Anterior cingulate cortex (tissue), 58 donors: ENCODE measurements at regions not wholly inside any gene's neighbourhood (a gene's known extent, or its start where the extent isn't known, plus 50 kb on each side); places are given as distances from the start of the nearest gene placed in this dataset.
"Not testable (repeated sequence)": the region's sequence is repeated elsewhere in the genome, so short reads cannot be mapped to it uniquely, and the experiment has no call there.

Experiments
- DNase-seq, 58 donors: peaks; one replicate each; lab custom pipeline; 2025; lab: John Stamatoyannopoulos, UW

DNA sequence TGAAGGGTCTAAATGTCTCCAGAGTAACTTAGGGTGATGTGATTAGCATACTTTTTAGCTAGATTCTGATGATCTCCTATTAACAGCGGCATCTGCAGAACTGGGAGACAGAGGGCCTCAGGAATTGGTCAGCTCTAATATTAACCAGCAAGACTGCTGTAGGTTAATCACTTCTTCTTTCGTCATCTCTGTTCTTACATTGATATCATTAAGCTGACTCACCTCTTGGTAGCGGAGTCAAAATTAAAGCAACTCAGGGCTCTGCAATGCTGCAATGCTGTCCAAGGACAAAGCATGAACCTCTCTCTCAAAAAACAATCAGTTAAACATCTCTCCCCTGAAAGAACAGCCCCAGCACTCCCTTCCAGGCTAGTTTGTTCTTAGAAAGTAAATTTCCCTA, 57.5 kb upstream of the TRA2B start:
- no peak for DNase-seq

DNA sequence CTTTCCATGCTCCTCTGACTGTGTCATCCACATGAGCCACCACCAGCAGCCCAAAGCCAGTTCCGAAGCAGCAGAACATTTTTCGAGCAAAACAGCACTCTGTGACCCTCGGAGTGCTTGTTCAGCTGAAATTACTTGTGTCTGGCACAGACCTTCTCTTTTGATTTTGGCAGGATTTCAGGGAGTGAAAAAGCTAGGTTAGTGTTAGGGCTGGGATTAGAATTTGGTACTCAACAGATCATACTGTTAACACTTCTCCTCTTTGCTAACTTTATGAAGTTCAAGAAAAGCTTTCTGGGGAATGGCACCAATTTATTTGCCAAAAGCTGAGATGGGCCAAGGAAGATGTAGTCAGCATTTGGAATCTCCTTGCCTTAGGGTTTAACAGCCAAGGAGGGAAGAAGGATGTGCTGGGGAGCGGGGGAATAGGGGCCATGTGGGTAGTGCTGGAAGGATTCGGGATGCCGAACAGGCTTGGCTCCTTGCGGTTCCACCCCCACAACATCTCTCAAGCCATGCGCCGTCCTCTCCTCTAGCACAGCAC, 55.1 kb upstream of the TRA2B start:
- peak in 18 of 58 donors; percentile 1 to 49 (median 9) for DNase-seq

DNA sequence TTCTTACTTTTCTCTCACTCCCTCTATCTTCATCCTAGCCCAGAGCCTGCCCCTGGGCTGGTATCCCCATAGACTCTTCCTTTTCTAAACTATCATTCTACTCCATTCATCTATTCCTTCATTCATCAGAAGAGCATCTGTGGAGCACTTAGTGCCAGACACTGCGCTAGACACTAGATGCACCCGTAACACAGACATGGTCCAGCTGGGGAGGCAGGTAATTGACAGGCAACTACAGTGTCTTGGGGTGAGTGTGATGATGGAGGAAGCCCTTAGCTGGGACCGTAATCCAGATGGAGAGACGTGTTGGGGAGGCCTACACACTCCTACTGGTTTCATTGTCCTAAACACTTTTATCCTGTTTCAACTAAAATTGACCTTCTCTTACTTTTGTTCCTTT, 53.2 kb upstream of the TRA2B start:
- not testable (repeated sequence) for DNase-seq

DNA sequence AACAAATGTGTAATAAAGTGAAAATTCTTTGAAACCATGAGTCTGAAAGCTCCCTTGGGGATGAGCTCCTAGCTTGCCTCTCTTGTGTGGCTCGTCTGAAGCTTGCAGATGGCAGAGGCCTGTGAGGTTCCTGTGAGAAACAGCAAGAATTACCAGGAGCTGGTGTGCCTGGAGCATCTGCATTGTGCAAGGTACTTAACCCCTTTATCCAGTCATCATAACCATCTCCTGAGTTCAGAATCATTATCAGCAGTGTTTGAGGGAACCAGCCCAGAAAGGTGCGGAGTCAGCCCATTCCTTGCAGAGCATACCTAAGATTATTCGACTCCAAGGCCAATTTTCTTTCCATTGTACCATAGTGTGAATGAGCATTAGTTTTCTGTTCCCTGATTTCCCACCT, 51.7 kb upstream of the TRA2B start:
- no peak for DNase-seq

DNA sequence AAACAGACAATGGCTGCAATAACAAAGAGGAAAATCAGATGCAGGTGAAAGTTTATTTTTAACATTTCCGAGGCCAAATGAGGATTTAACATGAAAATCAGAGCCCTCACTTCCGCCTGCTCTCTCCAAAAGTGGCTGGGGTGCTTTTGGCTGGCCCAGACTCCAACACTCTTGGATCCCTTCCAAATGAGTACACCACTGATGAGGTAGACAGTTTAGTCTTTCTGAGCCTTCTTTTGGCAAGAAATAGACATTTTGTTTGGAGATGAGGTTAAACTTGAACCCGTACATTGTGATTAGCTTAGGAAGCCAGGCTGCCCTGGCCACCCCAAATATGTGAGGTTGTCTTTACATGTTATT, 51.0 kb upstream of the TRA2B start:
- no peak for DNase-seq

DNA sequence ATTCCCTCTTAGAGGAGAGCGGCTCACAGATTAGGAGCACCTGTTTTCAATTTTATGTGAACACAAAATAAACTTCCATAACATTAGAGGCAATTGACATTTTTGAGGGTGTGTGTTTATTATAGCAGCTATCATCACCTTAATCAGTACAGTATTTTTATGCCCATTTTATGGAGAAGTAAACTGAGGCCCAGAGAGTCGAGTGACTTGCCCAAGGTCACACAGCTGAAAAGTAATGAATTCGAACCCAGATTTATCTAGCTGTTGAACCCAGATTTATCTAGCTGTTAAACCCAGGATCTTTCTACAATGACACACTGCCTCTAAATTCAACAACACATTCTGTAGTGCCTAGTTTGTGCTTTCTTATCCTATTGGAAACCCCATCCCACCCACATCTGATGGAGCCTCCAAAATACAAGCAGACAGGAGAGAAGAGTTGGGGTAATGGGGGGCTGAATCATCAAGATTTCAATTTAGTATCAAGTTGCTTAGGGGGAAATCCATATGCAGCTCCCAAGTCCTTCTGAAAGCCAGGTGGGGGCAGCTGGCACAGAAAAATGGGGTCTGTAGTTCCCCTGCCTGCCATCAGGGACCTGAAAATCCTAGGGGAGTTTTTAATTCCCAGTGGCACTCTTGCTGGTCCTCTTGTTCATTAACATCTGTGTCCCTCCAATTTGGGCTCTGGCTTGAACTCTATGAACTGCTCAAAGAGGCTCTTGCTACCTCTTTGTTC, 50.4 kb upstream of the TRA2B start:
- no peak for DNase-seq
